NT2/D1 (cell line): ENCODE measurements at regions not wholly inside any gene's neighbourhood (a gene's known extent, or its start where the extent isn't known, plus 50 kb on each side); places are given as distances from the start of the nearest gene placed in this dataset.

Experiments used
- SUZ12 ChIP-seq: IDR thresholded peaks from 2 replicates; pipeline ENCODE4 v1.6.1; 2011; ENCODE audit not compliant: insufficient read length, insufficient read depth; ENCODE audit errors: extremely low read depth
- YY1 ChIP-seq: IDR thresholded peaks from 2 replicates; pipeline ENCODE4 v1.6.1; 2011; ENCODE audit not compliant: insufficient read length, insufficient read depth
- ZNF274 ChIP-seq: IDR thresholded peaks from 2 replicates; pipeline ENCODE4 v1.6.1; 2011; ENCODE audit warnings: mild to moderate bottlenecking, low read depth, low read length

GRCh38 chr6:165871571-165871970, 208.5 kb upstream of the PDE10A start:
- TF ChIP-seq SUZ12 (no peak), ZNF274 (no peak), YY1 (no peak)
